Kidney (tissue), 13 donors: ENCODE measurements at regions not wholly inside any gene's neighbourhood (a gene's known extent, or its start where the extent isn't known, plus 50 kb on each side); places are given as distances from the start of the nearest gene placed in this dataset.
A peak's percentile ranks its signal among the peaks of the same experiment; 100 is the strongest.

Experiments
- DNase-seq, 5 donors: peaks; one replicate each; pipeline ENCODE4 v3.0.0-alpha.2; 2013 to 2020
- FAIRE-seq: peaks from 2 replicates; lab custom pipeline; 2012; peaks lifted over from hg19 to GRCh38; lab: Jason Lieb, UNC
- H3K27ac ChIP-seq, 2 donors: one replicate each; pipeline ENCODE4 v1.7.0; 2013; ENCODE audit warnings: low read depth in 2 of 2, low read length in 2 of 2, inconsistent platforms in 1 of 2
- H3K27me3 ChIP-seq: one replicate; pipeline ENCODE4 v1.7.1; 2013; ENCODE audit warnings: low read length, inconsistent platforms; ENCODE audit not compliant: control insufficient read depth, insufficient read depth
- H3K36me3 ChIP-seq, 3 donors: one replicate each; pipeline versions ENCODE4 v1.7.0 to v1.7.1; 2013; ENCODE audit warnings: low read length in 3 of 3, control low read depth in 1 of 3, inconsistent platforms in 1 of 3; ENCODE audit not compliant: insufficient read depth in 3 of 3, control insufficient read depth in 2 of 3
- H3K4me1 ChIP-seq, 3 donors: one replicate each; pipeline versions ENCODE4 v1.7.0 to v1.7.1; 2013; ENCODE audit warnings: low read length in 3 of 3, inconsistent platforms in 1 of 3, low read depth in 1 of 3; ENCODE audit not compliant: control insufficient read depth in 2 of 3, insufficient read depth in 2 of 3
- H3K4me3 ChIP-seq, 3 donors: one replicate each; pipeline versions ENCODE4 v1.7.0 to v1.8.1; 2013; ENCODE audit warnings: low read length in 3 of 3, control low read depth in 1 of 3, inconsistent platforms in 1 of 3
- H3K9ac ChIP-seq, 3 donors: one replicate each; pipeline versions ENCODE4 v1.7.0 to v1.7.1; 2013; ENCODE audit warnings: low read length in 3 of 3, control low read depth in 1 of 3, inconsistent platforms in 1 of 3
- H3K9me3 ChIP-seq, 3 donors: one replicate each; pipeline versions ENCODE4 v1.7.0 to v1.7.1; 2013; ENCODE audit warnings: low read length in 3 of 3, control low read depth in 1 of 3, inconsistent platforms in 1 of 3; ENCODE audit not compliant: control insufficient read depth in 2 of 3, insufficient read depth in 1 of 3
- CTCF ChIP-seq: IDR thresholded peaks from 3 replicates; pipeline ENCODE4 v1.5.1; 2012; ENCODE audit warnings: mild to moderate bottlenecking, moderate library complexity, borderline replicate concordance; ENCODE audit not compliant: insufficient read depth; ENCODE audit errors: extremely low read depth
- intact Hi-C: fragments of 100-400 bp; cut with DNase I; formaldehyde crosslinking; loops from one replicate; pipeline ENCODE4 v1.11.1; 2022
- donor health status: control.
- donor health status: control.
- donor health status: control.
- donor health status: control.
- donor health status: control.
- donor health status: DM: yes; HTN: yes; CAD: no.
- donor health status: Normal renal cell carcinoma (clear cell type).

GRCh38 chr3:73270839-73271483, 209.5 kb downstream of the EBLN2 start:
- FAIRE-seq: no peak

GRCh38 chr3:73273341-73273740, 211.9 kb downstream of the EBLN2 start:
- DNase-seq (no peak), FAIRE-seq (no peak)
- Histone ChIP-seq H3K9ac (no peak overlapping the region), H3K4me1 (no peaks in the 10 kb centered on the region), H3K4me3 (no peak overlapping the region), H3K27me3 (no peaks in the 10 kb centered on the region), H3K36me3 (no peaks in the 10 kb centered on the region), H3K27ac (no peak overlapping the region), H3K9me3 (no peaks in the 10 kb centered on the region)
- no peak for TF ChIP-seq CTCF
- intact Hi-C loops: no loop called here

More at GRCh38 chr3:73270839-73271483, 209.5 kb downstream of the EBLN2 start:
- H3K9ac ChIP-seq: no peak overlapping the region
- no peaks in the 10 kb centered on the region for H3K4me1 ChIP-seq
- H3K27ac ChIP-seq: no peak overlapping the region
- H3K36me3 ChIP-seq: no peaks in the 10 kb centered on the region
- H3K4me3 ChIP-seq: no peak overlapping the region
- H3K9me3 ChIP-seq: no peaks in the 10 kb centered on the region
- intact Hi-C loops: no loop called here
- no peak for DNase-seq
- TF ChIP-seq CTCF: no peak
- no peaks in the 10 kb centered on the region for H3K27me3 ChIP-seq

- DNase-seq (no peak), FAIRE-seq (no peak)
- H3K36me3 ChIP-seq: no peaks in the 10 kb centered on the region
- H3K27ac ChIP-seq: no peak overlapping the region
- no peaks in the 10 kb centered on the region for H3K27me3 ChIP-seq
- intact Hi-C loops: no loop called here
- TF ChIP-seq CTCF: no peak
- H3K9ac ChIP-seq: no peak overlapping the region
- no peaks in the 10 kb centered on the region for H3K4me1 ChIP-seq
- H3K4me3 ChIP-seq: no peak overlapping the region
- H3K9me3 ChIP-seq: no peaks in the 10 kb centered on the region
Observed at GRCh38 chr3:73280746-73281145, 219.3 kb downstream of the EBLN2 start.

GRCh38 chr3:73284472-73284871, 223.0 kb downstream of the EBLN2 start:
- H3K27me3 ChIP-seq: no peaks in the 10 kb centered on the region
- H3K36me3 ChIP-seq: no peaks in the 10 kb centered on the region
- H3K27ac ChIP-seq: no peak overlapping the region
- DNase-seq (peak in 3 of 5 donors; percentile 37 to 46 (median 45)), FAIRE-seq (no peak)
- TF ChIP-seq CTCF: no peak
- no peak overlapping the region for H3K9ac ChIP-seq
- H3K4me3 ChIP-seq: no peak overlapping the region
- intact Hi-C loops: no loop called here
- H3K4me1 ChIP-seq: no peaks in the 10 kb centered on the region
- no peaks in the 10 kb centered on the region for H3K9me3 ChIP-seq
